ENCODE measurements at regions not wholly inside any gene's neighbourhood (a gene's known extent, or its start where the extent isn't known, plus 50 kb on each side); places are given as distances from the start of the nearest gene placed in this dataset.
"Not testable (repeated sequence)": the region's sequence is repeated elsewhere in the genome, so short reads cannot be mapped to it uniquely, and the experiment has no call there.

DNA sequence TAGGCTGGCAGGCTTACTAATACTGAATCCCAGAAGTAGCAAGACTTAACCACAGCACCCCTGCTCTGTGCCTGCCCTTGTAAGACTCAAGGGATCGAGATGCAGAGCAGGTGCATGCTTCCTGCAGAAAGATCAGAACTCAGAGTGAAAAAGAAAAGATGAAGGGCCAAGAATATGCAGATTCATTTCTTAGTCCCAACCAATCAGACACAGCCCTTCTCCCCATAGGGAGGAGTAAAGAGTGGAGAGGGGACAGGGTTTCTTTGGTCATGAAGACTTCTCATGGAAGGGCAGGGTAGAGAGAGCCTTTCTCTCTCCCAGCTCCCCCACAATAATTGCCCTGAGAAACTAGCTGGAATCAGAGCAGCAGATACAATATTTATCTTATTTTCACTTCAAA, 105.6 kb upstream of the MB21D2 start:
- DNase-seq = no peak
- no peaks in the 10 kb centered on the region for H3K27me3 ChIP-seq (ENCODE audit: insufficient read depth, low read depth, severe bottlenecking)
- TF ChIP-seq, protein P1, sequence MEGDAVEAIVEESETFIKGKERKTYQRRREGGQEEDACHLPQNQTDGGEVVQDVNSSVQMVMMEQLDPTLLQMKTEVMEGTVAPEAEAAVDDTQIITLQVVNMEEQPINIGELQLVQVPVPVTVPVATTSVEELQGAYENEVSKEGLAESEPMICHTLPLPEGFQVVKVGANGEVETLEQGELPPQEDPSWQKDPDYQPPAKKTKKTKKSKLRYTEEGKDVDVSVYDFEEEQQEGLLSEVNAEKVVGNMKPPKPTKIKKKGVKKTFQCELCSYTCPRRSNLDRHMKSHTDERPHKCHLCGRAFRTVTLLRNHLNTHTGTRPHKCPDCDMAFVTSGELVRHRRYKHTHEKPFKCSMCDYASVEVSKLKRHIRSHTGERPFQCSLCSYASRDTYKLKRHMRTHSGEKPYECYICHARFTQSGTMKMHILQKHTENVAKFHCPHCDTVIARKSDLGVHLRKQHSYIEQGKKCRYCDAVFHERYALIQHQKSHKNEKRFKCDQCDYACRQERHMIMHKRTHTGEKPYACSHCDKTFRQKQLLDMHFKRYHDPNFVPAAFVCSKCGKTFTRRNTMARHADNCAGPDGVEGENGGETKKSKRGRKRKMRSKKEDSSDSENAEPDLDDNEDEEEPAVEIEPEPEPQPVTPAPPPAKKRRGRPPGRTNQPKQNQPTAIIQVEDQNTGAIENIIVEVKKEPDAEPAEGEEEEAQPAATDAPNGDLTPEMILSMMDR (IDR thresholded peaks at IDR 0.05; ENCODE audit: low read depth, low read length) = no peak
- no peaks in the 10 kb centered on the region for H3K36me3 ChIP-seq
- H3K27ac ChIP-seq = no peak overlapping the region
- no peak overlapping the region for H3K4me3 ChIP-seq (ENCODE audit: low read depth, low read length)
- H3K9me3 ChIP-seq (ENCODE audit: severe bottlenecking) = no peaks in the 10 kb centered on the region

DNA sequence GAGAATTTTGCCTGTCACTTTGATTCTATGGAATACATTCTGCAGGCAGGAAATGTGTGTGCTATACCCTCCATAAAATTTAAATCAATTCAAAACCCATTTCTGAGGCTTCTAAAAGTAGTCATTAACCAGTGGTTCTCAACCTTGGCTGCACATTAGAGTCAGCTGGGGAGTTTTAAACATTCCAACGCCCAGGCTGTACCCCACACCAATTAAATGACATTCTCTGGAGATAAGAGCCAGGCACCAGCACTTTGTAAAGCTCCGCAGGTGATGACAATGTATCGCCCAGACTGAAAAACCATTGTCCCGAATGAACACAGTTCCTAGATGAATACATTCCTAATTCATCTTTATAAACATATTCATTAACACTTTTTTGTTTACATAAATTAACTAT, 110.6 kb upstream of the MB21D2 start:
- TF ChIP-seq, protein P1 (IDR thresholded peaks at IDR 0.05; ENCODE audit: low read depth, low read length) = no peak
- no peak overlapping the region for H3K27ac ChIP-seq
- H3K9me3 ChIP-seq (ENCODE audit: severe bottlenecking) = no peaks in the 10 kb centered on the region
- H3K36me3 ChIP-seq = no peaks in the 10 kb centered on the region
- DNase-seq = no peak
- no peak overlapping the region for H3K4me3 ChIP-seq (ENCODE audit: low read depth, low read length)
- H3K27me3 ChIP-seq (ENCODE audit: insufficient read depth, low read depth, severe bottlenecking) = no peaks in the 10 kb centered on the region

DNA sequence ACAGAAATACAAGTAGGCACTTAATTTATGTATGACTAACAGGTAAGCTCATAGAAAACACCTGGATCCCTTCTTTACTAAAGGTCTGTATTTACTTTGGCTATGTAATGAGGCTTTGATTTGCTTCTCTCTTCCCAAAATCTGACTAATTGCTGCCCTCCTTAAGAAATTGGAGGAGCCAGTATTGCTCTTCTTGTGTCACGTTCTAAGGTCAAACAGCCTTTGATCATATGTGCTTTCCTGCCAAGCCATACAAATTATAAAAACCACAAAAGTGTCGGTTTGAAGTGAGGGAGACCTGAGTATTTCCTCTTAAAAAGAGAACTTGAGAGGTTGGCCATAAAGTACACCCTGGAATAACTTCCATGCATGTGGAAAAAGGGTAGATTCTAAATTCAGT, 112.1 kb upstream of the MB21D2 start:
- TF ChIP-seq, protein P1 (IDR thresholded peaks at IDR 0.05; ENCODE audit: low read depth, low read length) = no peak
- Histone ChIP-seq H3K36me3 (no peaks in the 10 kb centered on the region), H3K27me3 (ENCODE audit: insufficient read depth, low read depth, severe bottlenecking) (no peaks in the 10 kb centered on the region), H3K4me3 (ENCODE audit: low read depth, low read length) (no peak overlapping the region), H3K9me3 (ENCODE audit: severe bottlenecking) (no peaks in the 10 kb centered on the region), H3K27ac (no peak overlapping the region)
- DNase-seq = no peak

DNA sequence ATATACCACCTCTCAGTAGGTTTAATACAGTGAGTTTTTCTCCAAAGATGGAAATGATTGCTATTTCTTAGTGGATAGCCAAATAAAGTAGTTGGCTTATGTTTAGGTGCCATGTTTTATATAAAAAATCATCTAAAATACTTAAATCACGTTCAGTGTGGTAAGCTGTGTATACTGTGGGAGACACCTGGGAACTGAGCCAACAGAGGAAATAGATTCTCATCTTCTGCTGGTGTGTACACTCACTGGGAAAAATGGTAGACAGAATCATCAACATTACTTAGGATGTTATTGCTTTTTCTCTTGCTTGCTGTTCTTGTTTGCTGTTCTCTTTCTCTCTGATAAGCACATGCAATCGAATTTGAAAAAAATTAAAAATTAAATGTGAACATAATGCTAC, 112.6 kb upstream of the MB21D2 start:
- Histone ChIP-seq H3K27ac (no peak overlapping the region), H3K9me3 (ENCODE audit: severe bottlenecking) (no peaks in the 10 kb centered on the region), H3K27me3 (ENCODE audit: insufficient read depth, low read depth, severe bottlenecking) (no peaks in the 10 kb centered on the region), H3K4me3 (ENCODE audit: low read depth, low read length) (no peak overlapping the region), H3K36me3 (no peaks in the 10 kb centered on the region)
- DNase-seq = no peak
- TF ChIP-seq, protein P1 (IDR thresholded peaks at IDR 0.05; ENCODE audit: low read depth, low read length) = no peak

DNA sequence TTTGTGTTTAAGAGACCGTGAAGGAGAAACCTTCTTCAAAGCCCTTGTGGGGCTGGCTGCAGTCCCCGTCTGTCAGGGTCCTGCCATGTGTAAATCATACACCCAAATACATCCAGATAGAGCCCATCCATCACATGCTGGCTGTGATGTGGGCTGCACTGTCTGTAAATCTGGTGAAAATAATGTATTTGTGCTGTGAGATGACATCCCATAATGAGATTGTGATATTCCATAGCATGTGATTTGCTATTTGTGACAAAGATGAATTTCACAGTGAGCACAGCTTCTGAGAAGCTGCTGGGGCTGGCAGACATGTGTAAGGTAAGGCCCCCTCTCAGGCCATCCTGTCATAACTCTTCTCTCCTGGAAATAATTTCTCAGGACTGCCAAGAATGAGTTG, 114.3 kb upstream of the MB21D2 start:
- no peak overlapping the region for H3K4me3 ChIP-seq (ENCODE audit: low read depth, low read length)
- H3K9me3 ChIP-seq (ENCODE audit: severe bottlenecking) = no peaks in the 10 kb centered on the region
- no peak overlapping the region for H3K27ac ChIP-seq
- H3K36me3 ChIP-seq = no peaks in the 10 kb centered on the region
- TF ChIP-seq, protein P1 (IDR thresholded peaks at IDR 0.05; ENCODE audit: low read depth, low read length) = no peak
- DNase-seq = no peak
- H3K27me3 ChIP-seq (ENCODE audit: insufficient read depth, low read depth, severe bottlenecking) = no peaks in the 10 kb centered on the region

DNA sequence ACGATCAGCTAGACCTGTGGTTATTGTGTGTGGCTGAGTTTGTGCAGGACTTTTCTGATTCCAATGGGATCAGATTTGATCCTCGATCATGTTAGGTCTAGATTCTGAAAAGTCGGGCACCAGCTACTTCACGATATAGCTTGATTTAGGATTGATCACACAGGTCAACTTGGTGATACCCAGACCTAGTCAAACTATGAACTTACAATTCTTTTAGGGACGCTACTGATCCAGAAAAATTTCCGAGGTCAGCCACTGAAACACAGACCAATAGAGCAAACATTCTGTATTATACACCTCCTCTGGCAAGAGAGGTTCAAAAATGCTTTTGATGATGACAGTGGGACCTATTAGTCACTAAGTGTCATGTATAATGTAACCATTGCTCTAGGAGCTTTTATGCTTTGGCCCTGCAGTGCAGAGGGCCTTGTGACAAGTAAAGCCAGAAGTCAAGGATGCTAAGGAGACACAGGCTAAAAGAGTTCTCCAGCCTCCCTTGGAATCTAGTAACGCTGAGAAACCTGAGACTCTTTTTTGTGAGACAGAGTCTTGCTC, 115.6 kb upstream of the MB21D2 start:
- TF ChIP-seq, protein P1 (IDR thresholded peaks at IDR 0.05; ENCODE audit: low read depth, low read length) = no peak
- H3K27ac ChIP-seq = no peak overlapping the region
- no peaks in the 10 kb centered on the region for H3K27me3 ChIP-seq (ENCODE audit: insufficient read depth, low read depth, severe bottlenecking)
- H3K36me3 ChIP-seq = no peaks in the 10 kb centered on the region
- no peaks in the 10 kb centered on the region for H3K9me3 ChIP-seq (ENCODE audit: severe bottlenecking)
- no peak overlapping the region for H3K4me3 ChIP-seq (ENCODE audit: low read depth, low read length)
- no peak for DNase-seq

DNA sequence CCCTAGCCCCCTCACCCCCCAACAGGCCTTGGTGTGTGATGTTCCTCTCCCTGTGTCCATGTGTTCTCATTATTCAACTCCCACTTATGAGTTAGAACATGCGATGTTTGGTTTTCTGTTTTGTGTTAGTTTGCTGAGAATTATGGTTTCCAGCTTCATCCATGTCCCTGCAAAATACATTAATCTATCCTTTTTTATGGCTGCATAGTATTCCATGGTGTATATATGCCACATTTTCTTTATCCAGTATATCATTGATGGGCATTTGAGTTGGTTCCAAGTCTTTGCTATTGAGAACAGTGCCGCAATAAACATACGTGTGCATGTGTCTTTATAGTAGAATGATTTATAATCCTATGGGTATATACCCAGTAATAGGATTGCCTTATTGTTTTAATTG, 120.2 kb upstream of the MB21D2 start:
- not testable (repeated sequence) for H3K36me3 ChIP-seq; DNase-seq; H3K9me3 ChIP-seq (ENCODE audit: severe bottlenecking); H3K4me3 ChIP-seq (ENCODE audit: low read depth, low read length); H3K27ac ChIP-seq; H3K27me3 ChIP-seq (ENCODE audit: insufficient read depth, low read depth, severe bottlenecking)
